Stimulated activated CD4-positive, alpha-beta T cell treated with anti-CD3 and anti-CD28 coated beads, Interleukin-4, amount 100 ng/mL, for 4 hours (primary cell): ENCODE measurements at regions not wholly inside any gene's neighbourhood (a gene's known extent, or its start where the extent isn't known, plus 50 kb on each side); places are given as distances from the start of the nearest gene placed in this dataset.
"Not testable (repeated sequence)": the region's sequence is repeated elsewhere in the genome, so short reads cannot be mapped to it uniquely, and the experiment has no call there.

Source experiments
- DNase-seq, 2 experiments: peaks; one replicate each; pipeline ENCODE4 v3.0.0-alpha.2; 2020

- no peak for DNase-seq
These were observed 1470.9 kb downstream of the UQCRFS1 start for GRCh38 chr19:27742041-27742440.

DNA sequence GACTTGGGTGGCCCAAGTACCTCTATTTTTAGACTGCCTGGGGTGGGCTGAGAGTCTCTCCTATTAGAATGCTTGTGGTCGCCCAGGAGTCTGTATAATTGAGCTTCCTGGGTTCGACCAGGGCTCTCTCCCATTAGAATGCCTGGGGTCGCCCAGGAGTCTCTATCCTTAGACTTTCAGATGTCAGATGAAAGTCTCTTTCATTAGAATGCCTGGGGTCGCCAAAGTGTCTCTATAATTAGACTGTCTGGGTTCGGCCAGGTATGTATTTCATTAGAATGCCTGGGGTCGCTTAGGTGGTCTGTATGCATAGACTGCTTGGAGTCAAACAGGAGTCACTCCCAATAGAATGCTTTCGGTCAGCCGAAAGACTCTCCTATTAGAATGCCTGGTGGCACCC is 1471.7 kb downstream of the UQCRFS1 start:
- DNase-seq: no peak

GRCh38 chr19:27740396-27740795 is 1472.6 kb downstream of the UQCRFS1 start:
- no peak for DNase-seq

DNA sequence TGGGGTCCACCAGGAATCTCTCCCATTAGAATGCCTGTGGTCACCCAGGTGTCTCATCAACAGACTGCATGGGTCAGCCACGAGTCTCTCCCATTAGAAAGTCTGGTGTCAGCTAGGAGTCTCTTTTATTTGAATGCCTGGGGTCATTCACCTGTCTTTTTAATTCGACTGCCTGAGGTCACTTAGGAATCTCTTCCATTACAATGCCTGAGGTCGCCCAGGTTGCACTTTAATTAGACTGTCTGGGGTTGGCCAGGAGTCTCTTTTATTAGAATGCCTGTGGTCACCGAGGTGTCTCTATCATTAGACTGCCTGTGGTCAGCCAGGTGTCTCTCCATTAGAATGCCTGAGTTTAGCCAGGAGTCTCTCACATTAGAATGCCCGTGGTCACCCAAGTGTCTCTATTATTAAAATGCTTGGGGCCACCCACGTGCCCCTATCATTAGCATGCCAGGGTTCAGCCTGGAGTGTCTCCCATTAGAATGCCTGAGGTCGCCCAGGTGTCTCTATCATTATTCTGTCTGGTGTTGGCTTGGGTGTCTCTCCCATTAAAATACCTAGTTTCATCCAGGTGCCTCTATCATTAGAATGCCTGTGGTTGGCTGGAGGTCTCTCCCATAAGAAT is 1474.3 kb downstream of the UQCRFS1 start:
- DNase-seq: no peak

DNA sequence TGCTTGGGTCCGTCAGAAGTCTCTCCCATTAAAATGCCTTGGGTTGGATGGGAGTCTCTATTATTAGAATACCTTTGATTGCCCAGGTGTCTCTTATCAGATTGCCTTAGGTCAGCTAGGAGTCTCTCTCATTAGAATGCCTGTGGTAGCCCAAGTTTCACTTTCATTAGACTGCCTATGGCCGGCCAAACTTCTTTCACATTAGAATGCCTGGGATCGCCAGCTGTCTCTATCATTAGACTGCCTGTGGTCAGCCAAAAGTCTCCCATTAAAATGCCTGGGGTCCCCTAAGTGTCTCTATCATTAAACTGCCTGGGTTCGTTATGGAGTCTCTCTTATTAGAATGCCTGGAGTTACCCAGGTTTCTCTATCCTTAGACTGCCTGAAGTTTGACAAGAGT is 1476.7 kb downstream of the UQCRFS1 start:
- no peak for DNase-seq

- DNase-seq: no peak
These were observed 1477.6 kb downstream of the UQCRFS1 start for GRCh38 chr19:27735314-27735713.

DNA sequence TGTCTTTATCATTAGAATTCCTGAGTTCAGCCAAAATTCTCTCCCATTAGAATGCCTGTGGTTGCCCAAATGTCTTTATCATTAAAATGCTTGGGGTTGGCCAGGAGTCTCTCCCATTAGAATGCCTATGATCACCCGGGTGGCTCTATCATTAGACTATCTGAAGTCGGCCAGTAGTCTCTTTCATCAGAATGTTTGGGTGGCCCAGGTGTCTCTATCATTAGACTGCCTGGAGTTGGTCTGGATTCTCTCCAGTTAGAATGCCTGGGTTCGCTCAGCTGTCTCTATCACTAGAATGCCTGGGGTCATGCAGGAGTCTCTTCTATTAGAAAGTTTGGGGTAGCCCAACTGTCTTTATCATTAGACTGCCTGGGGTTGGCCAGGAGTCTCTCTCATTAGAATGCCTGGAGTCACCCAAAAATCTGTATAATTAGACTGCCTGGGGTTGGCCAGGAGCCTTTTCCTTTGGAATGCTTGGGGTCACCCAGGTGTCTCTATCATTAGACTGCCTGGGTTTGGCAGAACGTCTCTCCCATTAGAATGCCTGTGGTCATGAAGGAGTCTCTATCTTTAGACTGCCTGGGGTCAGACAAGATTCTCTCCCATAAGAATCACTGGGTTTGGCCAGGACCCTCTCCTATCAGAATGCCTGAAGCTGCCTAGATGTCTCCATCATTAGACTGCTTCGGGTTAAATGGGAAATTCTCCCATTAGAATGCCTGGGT is 1478.3 kb downstream of the UQCRFS1 start:
- no peak for DNase-seq

DNA sequence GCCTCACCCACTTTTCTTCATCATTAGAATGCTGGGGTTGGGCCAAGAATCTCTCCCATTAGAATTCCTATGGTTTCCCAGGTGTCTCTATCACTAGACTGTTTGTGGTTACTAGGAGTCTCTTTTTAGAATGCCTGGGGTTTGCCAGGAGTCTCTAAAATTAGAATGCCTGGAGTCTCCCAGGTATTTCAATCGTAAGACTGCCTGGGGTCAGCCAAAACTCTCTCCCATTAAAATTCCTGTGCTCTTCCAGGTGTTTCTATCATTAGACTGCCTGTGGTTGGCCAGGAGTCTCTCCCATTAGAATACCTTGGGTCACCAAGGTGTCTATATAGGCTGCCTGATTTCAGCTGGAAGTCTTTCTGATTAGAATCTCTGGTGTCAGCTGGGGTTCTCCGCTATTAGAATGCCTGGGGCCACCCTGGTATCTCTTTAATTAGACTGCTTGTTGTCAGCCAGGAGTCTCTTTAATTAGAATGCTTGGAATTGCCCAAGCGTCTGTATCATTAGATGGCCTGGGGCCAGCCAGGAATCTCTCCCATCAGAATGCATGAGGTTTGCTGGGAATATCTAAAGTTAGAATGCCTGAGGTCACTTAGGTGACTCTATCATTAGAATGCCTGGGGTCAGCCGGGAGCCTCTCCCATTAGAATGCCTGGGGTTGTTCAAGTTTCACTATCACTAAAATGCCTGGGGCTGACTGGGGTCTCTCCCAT is 1479.2 kb downstream of the UQCRFS1 start:
- DNase-seq: no peak

- no peak for DNase-seq
These were observed 1483.6 kb downstream of the UQCRFS1 start for GRCh38 chr19:27729332-27729731.

DNA sequence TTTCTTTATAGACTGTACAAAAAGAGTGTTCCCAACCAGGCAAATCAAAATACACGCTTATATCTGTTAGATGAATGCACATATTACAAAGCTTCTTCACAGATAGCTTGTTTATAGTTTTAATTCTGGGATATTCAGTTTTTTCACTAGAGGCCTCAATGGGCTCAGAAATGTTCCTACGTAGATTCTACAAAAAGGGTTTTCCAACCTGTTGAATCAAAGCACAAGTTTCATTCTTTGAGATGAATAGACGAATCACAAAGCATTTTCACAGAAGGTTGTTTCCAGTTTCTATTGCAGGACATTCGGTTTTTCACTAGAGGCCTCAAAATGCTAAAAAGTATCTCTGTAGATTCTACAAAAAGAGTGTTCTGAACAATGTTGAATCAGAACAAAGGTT is 1490.3 kb downstream of the UQCRFS1 start:
- no peak for DNase-seq

DNA sequence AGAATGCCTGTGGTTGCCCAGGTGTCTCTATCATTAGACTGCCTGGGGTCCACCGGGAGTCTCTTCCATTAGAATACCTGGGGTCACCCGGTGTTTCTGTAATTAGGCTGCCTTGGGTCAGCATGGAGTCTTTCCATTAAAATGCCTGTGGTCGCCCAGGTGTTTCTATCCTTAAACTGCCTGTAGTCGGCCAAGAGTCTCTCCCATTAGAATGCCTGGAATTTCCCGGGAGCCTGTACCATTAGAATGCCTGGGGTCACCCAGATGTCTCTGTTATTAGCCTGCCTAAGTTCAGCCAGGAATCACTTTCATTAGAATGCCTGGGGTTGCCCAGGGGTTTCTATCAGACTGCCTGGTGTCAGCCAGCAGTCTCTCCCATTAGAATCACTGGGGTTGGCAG is 1492.8 kb downstream of the UQCRFS1 start:
- no peak for DNase-seq

DNA sequence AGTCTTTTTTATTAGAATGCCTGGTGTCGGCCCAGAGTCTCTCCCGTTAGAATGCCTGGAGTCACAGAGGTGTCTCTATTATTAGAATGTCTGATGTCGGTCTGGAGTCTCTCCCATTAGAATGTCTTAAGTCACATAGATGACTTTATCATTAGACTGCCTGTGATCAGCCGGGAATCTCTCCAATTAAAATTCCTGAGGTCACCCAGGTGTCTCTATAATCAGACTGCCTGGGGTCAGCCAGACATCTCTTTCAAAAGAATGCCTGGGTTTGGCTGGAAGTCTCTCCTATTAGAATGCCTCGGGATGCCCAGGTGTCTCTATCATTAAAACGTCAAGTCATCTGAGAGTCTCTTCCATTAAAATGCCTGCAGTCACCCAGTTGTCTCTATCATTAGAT is 1493.9 kb downstream of the UQCRFS1 start:
- no peak for DNase-seq

DNA sequence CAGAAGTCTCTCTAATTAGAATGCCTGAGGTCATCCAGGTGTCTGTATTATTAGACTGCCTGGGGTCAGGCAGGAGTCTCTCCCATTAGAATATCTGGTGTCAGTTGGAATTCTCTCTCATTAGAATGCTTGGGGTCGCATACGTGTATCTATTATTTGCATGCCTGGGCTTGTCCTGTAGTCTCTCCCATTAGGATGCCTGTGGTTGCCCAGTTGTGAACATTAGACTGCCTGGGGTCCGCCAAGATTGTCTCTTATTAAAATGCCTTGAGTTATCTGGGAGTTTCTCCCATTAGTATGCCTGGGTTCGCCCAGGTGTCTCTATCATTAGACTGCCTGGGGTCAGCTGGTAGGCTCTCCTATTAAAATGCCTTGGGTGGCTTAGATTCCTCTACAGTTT is 1494.7 kb downstream of the UQCRFS1 start:
- DNase-seq: no peak

DNA sequence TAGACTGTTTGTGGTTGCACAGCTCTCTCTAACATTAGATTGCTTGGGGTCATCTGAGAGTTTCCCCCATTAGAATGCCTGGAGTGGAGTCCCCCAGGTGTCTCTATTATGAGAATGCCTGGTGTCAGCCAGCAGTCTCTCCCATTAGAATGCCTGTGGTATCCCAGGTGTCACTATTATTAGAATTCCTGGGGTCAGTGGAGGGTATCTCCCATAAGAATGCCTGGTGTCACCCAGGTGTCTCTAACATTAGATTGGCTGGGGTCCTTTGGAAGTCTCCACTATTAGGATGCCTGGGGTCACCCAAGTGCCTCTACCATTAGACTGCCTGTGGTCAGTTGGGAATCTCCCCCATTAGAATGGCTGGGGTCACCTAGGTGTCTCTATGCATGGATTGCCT is 1495.1 kb downstream of the UQCRFS1 start:
- DNase-seq: no peak

DNA sequence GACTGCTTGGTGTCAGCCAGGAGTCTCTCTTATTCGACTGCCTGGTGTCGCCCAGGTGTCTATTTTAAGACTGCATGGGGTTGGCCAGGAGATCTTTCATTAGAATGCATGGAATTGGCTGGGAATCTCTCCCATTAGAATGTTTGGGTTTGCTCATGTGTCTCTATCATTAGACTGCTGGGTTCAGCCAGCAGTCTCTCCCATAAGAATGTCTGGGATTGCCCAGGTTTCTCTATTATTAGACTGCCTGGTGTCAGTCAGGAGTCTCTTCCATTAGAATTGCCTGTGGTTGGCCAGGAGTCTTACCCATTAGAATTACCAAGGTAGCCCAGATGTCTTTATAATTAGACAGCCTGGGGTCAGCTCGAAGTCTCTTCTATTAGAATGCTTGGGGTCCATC is 1496.0 kb downstream of the UQCRFS1 start:
- DNase-seq: no peak

DNA sequence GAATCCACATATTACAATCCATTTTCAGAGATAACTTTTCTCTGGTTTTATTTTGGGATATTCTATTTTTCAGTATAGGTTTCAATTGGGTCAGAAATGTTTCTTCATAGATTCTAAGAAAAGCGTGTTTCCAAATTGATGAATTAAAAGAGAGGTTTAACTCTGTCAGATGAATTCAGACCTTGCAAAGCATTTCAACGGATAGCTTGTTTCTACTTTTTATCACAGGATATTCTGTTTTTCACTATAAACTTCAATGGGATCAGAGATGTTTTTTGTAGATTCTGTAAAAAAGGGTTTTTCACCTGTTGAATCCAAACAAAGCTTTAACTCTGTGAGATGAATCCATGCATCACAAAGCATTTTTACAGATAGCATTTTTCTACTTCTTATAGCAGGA is 1498.1 kb downstream of the UQCRFS1 start:
- no peak for DNase-seq

GRCh38 chr19:27709496-27709895 is 1503.5 kb downstream of the UQCRFS1 start:
- DNase-seq: no peak

DNA sequence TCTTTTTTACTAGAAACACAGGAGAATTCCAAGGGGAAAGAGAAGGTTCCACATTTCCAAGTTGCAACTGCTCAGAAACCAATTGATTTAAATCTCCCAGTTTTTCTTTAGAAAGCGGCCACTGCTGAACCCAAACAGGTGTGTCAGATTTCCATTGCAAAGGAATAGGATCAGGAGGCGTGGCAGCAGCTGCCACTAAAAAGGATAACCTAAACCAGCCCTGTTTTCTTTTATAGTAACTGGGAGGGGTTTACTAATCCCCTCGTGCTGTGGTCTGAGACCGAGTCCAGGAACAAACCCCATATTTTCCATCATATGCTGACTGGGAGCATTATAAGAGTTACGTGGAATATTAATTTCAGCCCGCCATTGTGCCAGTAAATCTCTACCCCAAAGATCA is 1504.0 kb downstream of the UQCRFS1 start:
- DNase-seq: not testable (repeated sequence)

DNA sequence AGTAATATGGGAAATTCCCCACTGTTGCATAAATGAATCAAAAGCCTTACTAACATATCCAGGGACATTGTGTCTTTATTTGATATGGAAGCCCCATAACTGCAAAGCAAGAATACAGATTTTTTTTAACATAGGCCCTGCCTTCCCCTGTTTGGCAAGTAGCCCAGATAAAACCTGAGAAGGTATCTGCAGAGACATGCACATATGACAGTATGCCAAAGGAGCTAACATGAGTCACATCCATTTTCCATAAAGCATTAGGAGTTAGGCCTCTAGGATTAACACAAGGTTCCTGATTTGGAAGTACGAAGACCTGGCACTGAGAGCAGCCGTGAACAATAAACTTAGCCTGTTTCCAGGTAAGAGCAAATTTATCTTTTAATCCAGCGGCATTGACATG is 1505.9 kb downstream of the UQCRFS1 start:
- not testable (repeated sequence) for DNase-seq

DNA sequence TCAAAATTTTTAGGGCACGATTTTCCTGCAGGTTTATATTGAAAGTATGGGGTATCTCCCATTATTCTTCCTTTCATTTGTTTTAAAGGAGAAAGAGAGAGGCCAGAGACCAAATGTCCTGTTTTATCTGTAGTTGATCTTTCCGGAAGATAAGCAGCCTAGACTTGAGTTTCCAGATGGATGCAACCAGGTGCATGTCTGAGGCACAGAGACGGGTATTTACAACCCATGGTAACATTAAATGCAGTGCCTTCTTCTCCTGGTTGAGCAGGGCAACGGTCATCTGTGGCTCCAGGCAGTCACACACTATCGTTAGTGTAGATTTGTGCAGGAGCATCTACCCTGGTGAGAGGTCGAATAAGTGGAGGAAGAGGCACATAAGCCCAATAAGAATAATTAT is 1507.1 kb downstream of the UQCRFS1 start:
- no peak for DNase-seq

GRCh38 chr19:27694361-27695055 is 1518.4 kb downstream of the UQCRFS1 start:
- no peak for DNase-seq

GRCh38 chr19:27691991-27692390 is 1521.0 kb downstream of the UQCRFS1 start:
- no peak for DNase-seq

DNA sequence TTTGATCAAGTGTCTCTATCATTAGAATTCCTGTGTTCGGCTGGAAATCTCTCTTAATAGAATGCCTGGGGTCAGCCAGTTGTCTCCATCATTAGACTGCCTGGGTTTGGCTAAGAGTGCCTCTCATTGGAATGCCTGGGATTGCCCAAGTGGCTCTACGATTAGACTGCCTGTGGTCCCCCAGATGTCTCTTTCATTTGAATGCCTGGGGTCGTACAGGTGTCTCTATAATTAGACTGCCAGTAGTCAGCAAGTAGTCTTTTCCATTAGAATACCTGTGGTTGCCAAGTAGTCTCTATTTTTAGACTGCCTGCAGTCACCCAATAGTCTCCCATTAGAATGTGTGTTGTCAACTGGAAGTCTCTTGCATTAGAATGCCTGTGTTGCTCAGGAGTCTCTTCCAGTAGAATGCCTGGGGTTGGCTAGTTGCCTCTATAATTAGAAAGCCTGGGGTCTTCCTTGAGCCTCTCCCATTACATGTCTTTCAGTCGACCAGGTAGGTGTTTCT is 1523.2 kb downstream of the UQCRFS1 start:
- no peak for DNase-seq
